ENCODE measurements at regions not wholly inside any gene's neighbourhood (a gene's known extent, or its start where the extent isn't known, plus 50 kb on each side); places are given as distances from the start of the nearest gene placed in this dataset.

DNA sequence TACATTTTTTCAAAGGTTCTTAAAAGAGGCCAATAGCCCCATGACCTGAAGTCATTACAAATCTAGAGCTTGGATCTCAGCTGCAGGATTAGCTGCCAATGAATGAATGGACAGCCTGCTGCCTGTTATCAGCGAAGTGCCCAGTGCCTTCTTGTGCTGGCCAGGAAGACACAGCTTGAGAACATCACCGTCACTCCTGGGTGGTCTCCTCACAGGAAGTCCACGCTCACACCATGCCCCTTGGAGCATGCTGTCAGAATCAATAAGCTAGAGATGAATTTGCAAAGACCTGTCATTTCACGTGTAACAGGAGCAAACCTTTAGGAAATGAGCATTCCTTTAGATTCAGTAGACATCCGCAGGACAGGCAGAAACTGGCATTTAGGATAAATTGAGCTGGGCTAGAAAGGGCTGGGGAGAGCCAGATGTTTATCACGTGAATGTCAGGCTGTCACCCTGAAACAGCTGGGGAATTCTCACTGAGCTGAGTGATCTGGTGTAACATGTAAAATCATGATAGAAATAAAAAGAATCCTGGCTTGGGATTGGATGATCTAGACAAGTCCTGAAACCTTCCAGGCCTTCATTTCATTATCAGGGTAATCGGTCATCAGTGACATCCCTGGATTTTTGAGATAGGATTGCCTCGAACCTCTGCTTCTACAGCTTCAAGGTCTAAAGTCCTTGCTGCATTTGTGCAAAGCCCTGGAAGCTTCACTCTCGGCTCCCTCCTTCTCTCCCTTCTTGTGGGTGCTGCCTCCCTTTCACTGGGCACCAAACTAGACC is 49.9 kb upstream of the MEDAG start:
- TF ChIP-seq NFE2L2 (IDR thresholded peaks at IDR 0.05; ENCODE audit: low read depth, low read length), result no peak
- no peak for TF ChIP-seq RAD21 (IDR thresholded peaks at IDR 0.05; ENCODE audit: low read length)
- TF ChIP-seq, protein P1, sequence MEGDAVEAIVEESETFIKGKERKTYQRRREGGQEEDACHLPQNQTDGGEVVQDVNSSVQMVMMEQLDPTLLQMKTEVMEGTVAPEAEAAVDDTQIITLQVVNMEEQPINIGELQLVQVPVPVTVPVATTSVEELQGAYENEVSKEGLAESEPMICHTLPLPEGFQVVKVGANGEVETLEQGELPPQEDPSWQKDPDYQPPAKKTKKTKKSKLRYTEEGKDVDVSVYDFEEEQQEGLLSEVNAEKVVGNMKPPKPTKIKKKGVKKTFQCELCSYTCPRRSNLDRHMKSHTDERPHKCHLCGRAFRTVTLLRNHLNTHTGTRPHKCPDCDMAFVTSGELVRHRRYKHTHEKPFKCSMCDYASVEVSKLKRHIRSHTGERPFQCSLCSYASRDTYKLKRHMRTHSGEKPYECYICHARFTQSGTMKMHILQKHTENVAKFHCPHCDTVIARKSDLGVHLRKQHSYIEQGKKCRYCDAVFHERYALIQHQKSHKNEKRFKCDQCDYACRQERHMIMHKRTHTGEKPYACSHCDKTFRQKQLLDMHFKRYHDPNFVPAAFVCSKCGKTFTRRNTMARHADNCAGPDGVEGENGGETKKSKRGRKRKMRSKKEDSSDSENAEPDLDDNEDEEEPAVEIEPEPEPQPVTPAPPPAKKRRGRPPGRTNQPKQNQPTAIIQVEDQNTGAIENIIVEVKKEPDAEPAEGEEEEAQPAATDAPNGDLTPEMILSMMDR (conservative IDR thresholded peaks at IDR 0.05; ENCODE audit: low read depth, low read length), result no peak
- TF ChIP-seq POLR2A (IDR thresholded peaks at IDR 0.05; ENCODE audit: low read depth, low read length), result no peak
- no peak for TF ChIP-seq SMC3 (IDR thresholded peaks at IDR 0.05; ENCODE audit: low read depth, low read length)
- TF ChIP-seq MAFK (IDR thresholded peaks at IDR 0.05; ENCODE audit: low read depth, low read length), result no peak
- TF ChIP-seq MXI1 (IDR thresholded peaks at IDR 0.05; ENCODE audit: borderline replicate concordance, low read depth, low read length), result no peak
- no peak for TF ChIP-seq RCOR1 (IDR thresholded peaks at IDR 0.05; ENCODE audit: insufficient replicate concordance, low read length)
